ENCODE measurements at regions not wholly inside any gene's neighbourhood (a gene's known extent, or its start where the extent isn't known, plus 50 kb on each side); places are given as distances from the start of the nearest gene placed in this dataset.
"Not testable (repeated sequence)": the region's sequence is repeated elsewhere in the genome, so short reads cannot be mapped to it uniquely, and the experiment has no call there.

GRCh38 chr5:178050873-178051272 lies 54.8 kb upstream of the PROP1 start:
- H3K9ac ChIP-seq (ENCODE audit: control insufficient read depth, insufficient read depth, low read length); ATAC-seq; in situ Hi-C loops (cut with MboI); H3K4me2 ChIP-seq (ENCODE audit: control insufficient read depth, insufficient read depth); H3K79me2 ChIP-seq (ENCODE audit: control insufficient read depth, insufficient read depth, low read length); POLR2A ChIA-PET; H2AFZ ChIP-seq (ENCODE audit: control insufficient read depth, low read depth, low read length); H3K27me3 ChIP-seq (replicated peaks in 1 of 2; ENCODE audit: control insufficient read depth in 2 of 2, insufficient read depth in 2 of 2, low read length in 1 of 2); H4K20me1 ChIP-seq (ENCODE audit: control insufficient read depth, insufficient read depth); H3K27ac ChIP-seq (ENCODE audit: control insufficient read depth, insufficient read depth); DNase-seq (ENCODE audit: low read depth, low spot score); H3K9me3 ChIP-seq (replicated peaks; ENCODE audit: control insufficient read depth, insufficient read depth, low read length); CTCF ChIA-PET; H3K4me1 ChIP-seq (ENCODE audit: control insufficient read depth, insufficient read depth, low read length); BruUV-seq (replicated peaks); FAIRE-seq; intact Hi-C loops (cut with micrococcal nuclease; ENCODE audit: unreplicated experiment); RAD21 ChIA-PET (ENCODE audit: unreplicated experiment); SMC1A ChIA-PET (ENCODE audit: uncharacterized antibody, unreplicated experiment); H3K36me3 ChIP-seq (ENCODE audit: control insufficient read depth in 2 of 2, insufficient read depth in 2 of 2, low read length in 1 of 2); H3K4me3 ChIP-seq: not testable (repeated sequence)
- WGBS (ENCODE audit: insufficient coverage, insufficient replicate concordance, low lambda C conversion rate, missing lambda C conversion rate): no CpG with 5 or more reads among the region's 8 CpGs

DNA sequence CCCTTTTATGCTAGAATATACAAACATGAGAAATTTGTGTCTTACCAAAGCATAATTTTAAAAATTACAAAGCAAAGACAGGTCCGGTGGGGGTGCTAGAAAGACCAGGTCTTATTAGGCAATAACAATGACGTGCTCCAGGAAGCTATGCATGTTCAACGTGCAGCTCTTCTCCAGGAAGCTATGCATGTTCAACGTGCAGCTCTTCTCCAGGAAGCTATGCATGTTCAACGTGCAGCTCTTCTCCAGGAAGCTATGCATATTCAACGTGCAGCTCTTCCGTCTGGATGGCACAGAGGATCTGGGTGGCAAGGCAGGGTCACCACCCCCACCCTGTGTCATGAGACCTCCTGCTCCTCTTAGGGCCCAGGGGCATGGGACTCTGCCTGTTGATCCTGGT lies 51.9 kb upstream of the PROP1 start:
- in situ Hi-C loops (cut with MboI); H3K9me3 ChIP-seq (replicated peaks; ENCODE audit: control insufficient read depth, insufficient read depth, low read length); H3K36me3 ChIP-seq (ENCODE audit: control insufficient read depth in 2 of 2, insufficient read depth in 2 of 2, low read length in 1 of 2); H3K4me2 ChIP-seq (ENCODE audit: control insufficient read depth, insufficient read depth); H3K4me1 ChIP-seq (ENCODE audit: control insufficient read depth, insufficient read depth, low read length); H3K4me3 ChIP-seq; POLR2A ChIA-PET; CTCF ChIA-PET; RAD21 ChIA-PET (ENCODE audit: unreplicated experiment); SMC1A ChIA-PET (ENCODE audit: uncharacterized antibody, unreplicated experiment); BruUV-seq (replicated peaks); H3K27ac ChIP-seq (ENCODE audit: control insufficient read depth, insufficient read depth); H4K20me1 ChIP-seq (ENCODE audit: control insufficient read depth, insufficient read depth); H2AFZ ChIP-seq (ENCODE audit: control insufficient read depth, low read depth, low read length); DNase-seq (ENCODE audit: low read depth, low spot score); H3K9ac ChIP-seq (ENCODE audit: control insufficient read depth, insufficient read depth, low read length); ATAC-seq; intact Hi-C loops (cut with micrococcal nuclease; ENCODE audit: unreplicated experiment); H3K27me3 ChIP-seq (replicated peaks in 1 of 2; ENCODE audit: control insufficient read depth in 2 of 2, insufficient read depth in 2 of 2, low read length in 1 of 2); FAIRE-seq; H3K79me2 ChIP-seq (ENCODE audit: control insufficient read depth, insufficient read depth, low read length): not testable (repeated sequence)
- 39% methylated on average over 2 of the region's 7 CpGs for WGBS (ENCODE audit: insufficient coverage, insufficient replicate concordance, low lambda C conversion rate, missing lambda C conversion rate)

Data from GM12878 (cell line).